Umbilical cord (tissue), 1 donor: ENCODE measurements at regions not wholly inside any gene's neighbourhood (a gene's known extent, or its start where the extent isn't known, plus 50 kb on each side); places are given as distances from the start of the nearest gene placed in this dataset.

Source experiments
- DNase-seq: peaks from one replicate; pipeline ENCODE4 v3.0.0-alpha.2; 2015; ENCODE audit warnings: low spot score

DNA sequence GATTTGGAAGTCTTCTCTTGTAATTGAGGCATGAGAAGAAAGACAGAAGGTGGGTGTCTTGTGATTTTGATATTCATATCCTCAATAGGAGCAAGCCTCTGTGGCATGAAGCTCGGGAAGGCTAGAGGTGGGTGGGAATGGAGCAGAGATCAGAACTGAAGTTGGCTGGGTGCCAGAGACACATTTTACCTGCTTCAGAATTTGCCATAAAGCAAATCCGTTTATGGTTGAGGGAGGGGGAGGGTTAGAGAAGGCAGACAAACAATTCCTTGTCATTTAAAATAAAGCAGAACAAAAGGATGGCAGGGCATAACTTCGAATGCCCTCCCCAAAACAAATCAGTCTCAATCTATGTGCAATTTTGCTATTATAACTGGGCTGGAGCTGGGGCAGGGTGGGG lies 305.9 kb downstream of the KLF5 start:
- no peak for DNase-seq

- no peak for DNase-seq
Observed at GRCh38 chr13:73358606-73359095, 299.8 kb downstream of the KLF5 start.

DNA sequence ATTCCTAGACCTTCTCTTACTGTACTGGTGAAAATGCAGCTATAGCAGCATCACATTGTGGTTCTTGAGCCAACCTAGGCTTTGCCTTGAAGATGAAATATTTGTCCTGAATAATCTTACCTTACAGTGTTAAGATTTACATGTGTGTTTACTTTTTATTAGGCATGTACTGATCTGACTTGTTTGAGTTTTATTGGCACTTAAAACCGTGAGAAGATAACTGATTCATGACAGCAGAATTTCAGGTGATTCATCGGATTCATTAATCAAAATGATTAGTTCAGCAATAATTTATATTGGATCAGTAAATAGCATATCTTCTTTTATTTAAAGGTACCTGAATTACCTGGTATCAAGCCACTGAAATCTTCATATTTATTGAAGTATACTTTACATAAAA lies 296.3 kb downstream of the KLF5 start:
- DNase-seq = no peak

DNA sequence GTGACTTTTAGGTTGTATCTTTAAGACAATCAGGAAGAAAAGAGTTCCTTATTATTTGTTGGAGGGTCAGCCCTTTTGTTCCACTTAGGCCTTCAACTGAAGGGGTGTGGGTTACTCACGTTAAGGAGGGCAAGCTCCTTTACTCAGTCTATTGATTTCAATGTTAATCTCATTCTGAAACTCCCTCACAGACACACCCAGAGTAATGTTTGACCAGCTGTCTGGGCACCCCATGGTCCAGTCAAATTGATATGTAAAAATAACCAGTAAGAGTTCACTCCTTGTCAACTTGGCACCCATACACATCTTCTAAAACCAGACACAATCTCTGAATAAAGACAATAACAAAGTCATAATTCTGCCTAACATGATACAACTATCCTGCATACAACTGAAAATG lies 292.9 kb downstream of the KLF5 start:
- no peak for DNase-seq

DNA sequence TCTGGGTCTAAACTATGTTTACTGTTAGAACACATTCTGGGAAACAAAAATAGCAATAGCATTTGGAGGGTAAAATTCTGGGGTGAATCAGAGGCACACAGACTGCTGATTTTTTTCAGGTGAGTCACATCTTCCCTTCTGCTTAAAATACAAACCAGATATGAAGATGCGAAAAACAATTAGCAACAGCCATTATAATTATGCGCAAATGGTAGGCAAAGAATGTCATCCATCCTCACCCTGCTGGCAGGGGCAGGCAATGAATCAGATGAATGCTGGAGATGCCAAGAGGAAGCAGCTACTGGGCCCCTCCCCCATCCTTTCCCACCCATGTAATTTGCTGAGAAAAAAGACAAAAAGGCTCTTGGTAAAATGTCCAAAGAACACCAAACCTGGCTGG lies 282.9 kb downstream of the KLF5 start:
- DNase-seq = no peak

DNA sequence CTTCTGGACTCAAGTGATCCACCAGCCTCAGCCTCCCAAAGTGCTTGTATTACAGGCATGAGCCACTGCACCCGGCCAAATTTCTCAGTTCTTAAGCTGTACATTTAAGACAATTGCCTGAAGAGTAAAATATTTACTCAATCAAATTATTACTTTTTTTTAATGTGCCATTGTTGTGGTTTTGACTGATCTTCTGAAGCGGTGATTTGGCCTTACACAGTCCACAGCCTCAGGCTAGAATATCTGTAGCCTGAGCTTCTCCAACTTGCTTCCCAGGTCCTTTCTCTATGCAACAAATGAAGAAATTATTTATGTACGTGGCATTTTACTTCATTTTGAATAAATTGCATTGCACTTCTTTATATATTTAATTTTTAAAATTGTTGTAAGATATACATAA lies 281.3 kb downstream of the KLF5 start:
- DNase-seq = no peak

DNA sequence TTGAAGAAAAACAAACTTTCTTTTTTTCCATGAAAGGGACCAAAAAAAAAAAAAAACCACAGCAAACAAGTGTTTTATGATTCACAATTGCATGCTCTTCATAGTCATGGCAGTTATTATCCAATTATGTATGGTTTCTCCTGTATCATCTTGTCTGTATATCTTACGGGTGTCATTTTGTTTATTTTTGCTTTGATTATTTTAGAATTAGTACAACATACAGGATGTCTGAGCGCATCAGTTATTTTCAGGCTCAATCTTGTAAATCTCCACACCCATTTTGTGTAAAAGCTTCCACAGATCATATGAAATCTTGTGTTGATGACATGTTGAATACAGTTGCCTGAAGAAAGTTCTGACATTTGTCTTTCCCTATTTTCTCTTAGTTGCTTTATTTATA lies 280.3 kb downstream of the KLF5 start:
- DNase-seq = no peak

DNA sequence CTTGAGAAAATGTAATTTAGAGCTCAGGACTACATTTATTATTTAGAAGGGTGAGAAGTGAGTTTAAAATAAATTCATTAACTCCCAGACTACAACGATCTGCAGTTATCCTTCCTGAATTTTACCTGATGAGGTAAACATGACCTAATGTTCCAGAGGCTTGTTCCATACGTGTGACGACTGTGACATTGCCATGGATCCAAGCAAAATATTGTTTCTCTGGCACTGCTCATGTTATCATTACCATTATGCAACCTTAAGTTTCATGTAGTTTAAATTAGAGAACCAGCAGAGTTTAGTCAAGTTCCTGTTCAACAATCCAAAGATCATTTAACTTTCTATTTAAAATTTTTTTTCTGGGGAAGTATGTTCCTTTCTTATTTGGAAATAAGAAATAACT lies 279.6 kb downstream of the KLF5 start:
- no peak for DNase-seq

DNA sequence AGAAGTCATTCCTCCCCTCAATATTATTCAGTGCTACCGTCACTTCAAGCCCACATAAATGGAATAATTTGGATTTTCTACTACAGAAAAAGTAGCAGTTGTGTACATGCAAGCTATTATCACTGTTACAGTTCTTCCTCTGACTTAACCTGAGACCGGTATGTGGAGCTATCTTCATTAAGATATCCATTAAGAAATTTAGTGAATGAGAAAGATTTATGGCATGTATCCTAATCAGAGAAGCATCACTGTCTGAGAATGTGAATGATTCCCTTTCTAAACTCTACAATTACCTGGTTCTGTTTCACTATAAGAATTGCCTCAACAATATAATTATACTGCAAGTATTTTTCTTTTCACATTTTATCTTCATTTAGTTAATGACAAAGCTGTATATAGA lies 278.7 kb downstream of the KLF5 start:
- no peak for DNase-seq

GRCh38 chr13:73336773-73337172 lies 278.0 kb downstream of the KLF5 start:
- DNase-seq = no peak

GRCh38 chr13:73335944-73336343 lies 277.1 kb downstream of the KLF5 start:
- DNase-seq = no peak

- DNase-seq = no peak
Observed at GRCh38 chr13:73335210-73335609, 276.4 kb downstream of the KLF5 start.

DNA sequence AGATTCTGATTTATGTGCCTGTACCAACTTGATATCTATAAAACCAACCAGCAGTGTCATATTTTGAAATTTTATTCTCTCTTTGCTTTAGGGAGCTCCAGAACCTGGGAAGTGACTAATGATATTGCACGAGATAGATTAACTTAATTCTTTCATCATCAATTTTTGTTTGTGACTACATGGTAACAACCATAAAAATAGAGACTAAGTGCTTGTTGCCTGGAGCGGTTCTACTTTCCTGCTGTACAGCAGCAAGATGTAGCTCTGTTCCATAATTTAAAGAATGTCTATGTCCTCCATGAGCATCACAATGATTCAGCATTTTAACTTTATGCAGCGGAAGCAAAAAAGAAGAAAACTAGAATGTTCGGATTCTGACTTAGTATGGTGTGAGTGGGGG lies 275.6 kb downstream of the KLF5 start:
- DNase-seq = no peak

- no peak for DNase-seq
Observed at GRCh38 chr13:73331556-73331955, 272.8 kb downstream of the KLF5 start.

GRCh38 chr13:73329355-73329754 lies 270.6 kb downstream of the KLF5 start:
- no peak for DNase-seq

DNA sequence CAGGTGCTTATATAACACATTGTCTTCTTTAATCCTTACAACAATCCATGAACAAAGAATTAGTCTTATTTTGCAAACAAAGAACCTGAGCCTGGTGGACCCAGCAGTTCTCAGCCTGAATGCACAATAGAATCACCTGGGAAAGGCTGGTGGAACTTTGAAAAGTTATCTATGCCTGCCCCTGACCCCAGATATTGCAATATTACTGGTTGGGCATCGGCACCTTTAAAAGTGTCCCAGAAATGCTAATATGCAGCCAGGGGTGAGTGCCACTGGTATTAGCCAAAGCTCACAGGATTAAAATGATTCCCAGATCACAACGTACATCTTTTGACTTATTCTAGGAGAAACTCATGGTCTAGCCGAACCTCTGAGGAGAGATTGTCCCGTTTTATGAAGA lies 268.8 kb downstream of the KLF5 start:
- no peak for DNase-seq

DNA sequence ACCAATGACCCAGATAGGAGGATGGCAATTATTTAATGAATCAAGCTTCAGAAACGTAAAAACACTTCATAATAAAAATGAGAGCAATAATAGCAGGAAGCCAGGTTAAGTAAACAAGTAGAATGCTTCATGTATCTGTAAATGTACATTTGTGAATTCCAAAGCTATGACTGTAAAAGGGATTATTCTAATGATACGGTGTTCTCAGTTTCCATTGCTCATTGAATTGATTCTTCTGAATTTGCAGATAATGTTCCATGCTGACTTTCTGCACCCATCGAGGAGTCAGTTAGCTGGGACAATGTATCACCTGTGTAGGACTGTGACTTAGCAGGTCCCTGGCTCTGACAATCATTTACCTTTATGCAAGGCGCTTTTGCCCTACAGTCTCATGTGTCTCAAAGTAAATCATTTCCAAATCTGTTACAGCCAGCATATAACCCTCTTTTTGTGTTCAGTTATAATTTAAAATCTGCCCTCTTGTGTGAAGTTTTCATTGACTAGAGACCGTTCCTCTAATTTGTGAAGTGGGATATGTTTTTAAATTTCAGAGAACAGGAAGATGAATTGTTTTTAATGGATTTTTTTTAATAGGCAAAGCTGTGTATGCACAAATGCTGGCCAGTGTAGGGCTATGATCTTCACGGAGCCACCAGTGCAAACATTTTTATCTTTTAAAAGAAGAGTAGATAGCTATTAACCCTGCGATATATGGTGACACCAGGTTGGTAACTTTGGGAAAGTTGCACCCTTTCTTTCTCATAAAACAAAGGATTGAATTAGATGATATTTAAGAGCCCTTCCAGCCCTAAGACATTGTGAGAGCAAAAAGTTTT lies 267.1 kb downstream of the KLF5 start:
- DNase-seq = no peak

DNA sequence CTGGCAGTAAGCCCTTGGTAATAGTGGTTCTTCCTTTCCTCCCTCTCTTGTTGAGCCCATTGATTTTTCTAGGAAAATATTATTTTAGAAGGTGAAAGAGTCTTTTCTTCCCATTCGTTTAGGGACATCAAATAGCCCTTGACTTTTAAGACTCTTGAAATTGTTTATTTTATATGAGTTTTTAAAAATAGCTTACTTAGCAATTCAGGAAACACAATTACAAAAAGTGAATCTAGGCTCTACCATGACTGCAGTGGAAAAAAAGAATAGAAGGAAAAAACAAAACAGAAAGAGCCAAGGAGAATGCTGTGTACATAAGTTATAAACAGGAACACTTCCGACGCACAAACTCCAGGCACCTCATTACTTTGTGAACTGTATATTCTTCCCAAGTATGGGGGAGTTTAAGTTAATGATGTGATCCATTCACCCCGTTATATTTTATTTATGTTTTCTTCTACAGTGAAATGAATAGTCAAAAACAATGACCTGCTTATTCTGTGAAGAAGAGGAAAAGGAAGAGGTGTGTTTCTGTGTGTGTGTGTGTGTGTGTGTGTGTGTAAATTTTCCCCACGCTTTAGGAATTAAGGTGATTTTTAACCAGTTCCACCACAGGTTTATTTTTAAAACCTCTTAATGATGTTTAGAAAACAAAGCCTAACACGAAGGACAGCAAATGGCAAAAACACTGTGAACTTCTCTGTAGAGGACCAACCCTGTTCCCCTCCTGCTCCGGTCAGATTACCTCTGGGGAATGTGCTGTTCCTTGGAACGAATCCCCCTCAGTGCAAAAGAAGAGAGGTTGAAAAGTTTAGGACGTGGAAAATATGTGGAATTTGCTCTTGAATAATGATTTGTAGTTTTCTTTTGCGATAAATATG lies 266.3 kb downstream of the KLF5 start:
- no peak for DNase-seq

DNA sequence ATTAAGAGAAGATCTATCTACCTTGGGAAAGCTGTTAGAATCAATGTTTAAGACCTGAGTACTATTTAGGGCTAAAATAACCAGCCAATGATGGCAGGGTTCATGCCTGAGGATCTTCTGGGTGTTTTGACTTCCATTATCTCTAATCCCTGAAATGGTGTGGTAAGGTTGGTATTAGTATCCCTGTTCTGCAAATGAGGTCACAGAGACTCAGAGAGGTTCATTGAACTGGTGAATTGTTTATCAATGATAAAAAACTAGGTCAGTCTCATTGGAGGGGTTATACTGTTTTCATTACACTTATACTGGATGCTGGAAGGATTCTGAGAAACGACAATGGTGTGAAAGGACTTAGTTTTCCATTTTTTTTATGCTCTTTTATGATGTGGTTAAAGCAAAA lies 264.8 kb downstream of the KLF5 start:
- DNase-seq = no peak

DNA sequence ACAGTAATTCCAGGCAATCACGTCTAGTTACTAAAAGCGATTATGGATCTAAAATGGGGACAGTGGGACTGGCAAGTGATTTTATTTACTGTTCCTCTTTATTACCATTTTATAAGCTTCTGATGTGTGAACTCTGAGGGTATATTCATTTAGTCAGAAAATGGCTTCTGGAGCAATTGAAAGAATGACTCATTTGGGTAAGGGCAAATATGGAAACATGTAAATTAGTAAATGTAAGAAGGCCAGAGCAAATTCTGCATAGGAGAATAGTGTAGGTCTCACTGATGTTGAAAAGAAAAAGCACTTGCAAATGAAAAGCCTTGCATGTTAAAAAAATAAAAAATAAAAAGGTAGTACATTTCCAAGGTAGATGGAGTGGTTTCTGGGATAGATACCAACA lies 262.2 kb downstream of the KLF5 start:
- DNase-seq = no peak

GRCh38 chr13:73317140-73317539 lies 258.3 kb downstream of the KLF5 start:
- DNase-seq = no peak

- DNase-seq = no peak
Observed at GRCh38 chr13:73310366-73310765, 251.6 kb downstream of the KLF5 start.

- DNase-seq = no peak
Observed at GRCh38 chr13:73307481-73307880, 248.7 kb downstream of the KLF5 start.
